ENCODE measurements at regions not wholly inside any gene's neighbourhood (a gene's known extent, or its start where the extent isn't known, plus 50 kb on each side); places are given as distances from the start of the nearest gene placed in this dataset.

DNA sequence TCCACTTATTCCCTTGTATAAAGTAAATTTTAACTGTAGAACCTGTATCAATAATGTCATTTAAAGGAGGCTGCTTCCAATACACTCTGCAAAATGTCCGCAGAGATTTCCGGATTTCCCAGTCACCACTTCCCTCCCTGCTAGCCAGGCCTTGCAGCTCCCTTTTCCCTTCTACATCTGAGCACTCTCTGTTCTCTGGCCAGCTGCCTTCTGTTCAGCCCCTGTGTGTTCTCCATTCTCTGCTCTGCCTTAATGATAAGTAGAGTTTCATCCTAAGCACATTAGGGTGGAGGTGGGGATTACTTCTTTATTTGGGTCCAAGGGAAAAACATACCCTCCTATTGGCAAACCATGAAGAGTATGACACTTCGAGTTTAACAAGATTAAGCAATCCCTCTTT is 719.6 kb upstream of the WWC1 start:
- TF ChIP-seq, protein P1, sequence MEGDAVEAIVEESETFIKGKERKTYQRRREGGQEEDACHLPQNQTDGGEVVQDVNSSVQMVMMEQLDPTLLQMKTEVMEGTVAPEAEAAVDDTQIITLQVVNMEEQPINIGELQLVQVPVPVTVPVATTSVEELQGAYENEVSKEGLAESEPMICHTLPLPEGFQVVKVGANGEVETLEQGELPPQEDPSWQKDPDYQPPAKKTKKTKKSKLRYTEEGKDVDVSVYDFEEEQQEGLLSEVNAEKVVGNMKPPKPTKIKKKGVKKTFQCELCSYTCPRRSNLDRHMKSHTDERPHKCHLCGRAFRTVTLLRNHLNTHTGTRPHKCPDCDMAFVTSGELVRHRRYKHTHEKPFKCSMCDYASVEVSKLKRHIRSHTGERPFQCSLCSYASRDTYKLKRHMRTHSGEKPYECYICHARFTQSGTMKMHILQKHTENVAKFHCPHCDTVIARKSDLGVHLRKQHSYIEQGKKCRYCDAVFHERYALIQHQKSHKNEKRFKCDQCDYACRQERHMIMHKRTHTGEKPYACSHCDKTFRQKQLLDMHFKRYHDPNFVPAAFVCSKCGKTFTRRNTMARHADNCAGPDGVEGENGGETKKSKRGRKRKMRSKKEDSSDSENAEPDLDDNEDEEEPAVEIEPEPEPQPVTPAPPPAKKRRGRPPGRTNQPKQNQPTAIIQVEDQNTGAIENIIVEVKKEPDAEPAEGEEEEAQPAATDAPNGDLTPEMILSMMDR (IDR thresholded peaks at IDR 0.05; ENCODE audit: insufficient read depth, low read length) = no peak
- no peak overlapping the region for H3K4me3 ChIP-seq (ENCODE audit: low read depth, low read length)
- no peak for DNase-seq (ENCODE audit: low read depth)

- peak overlapping the region; percentile 59 for H3K4me3 ChIP-seq (ENCODE audit: low read depth, low read length)
- TF ChIP-seq, protein P1 (IDR thresholded peaks at IDR 0.05; ENCODE audit: insufficient read depth, low read length) = peak; percentile 31
- DNase-seq (ENCODE audit: low read depth) = peak; percentile 50
Measured at GRCh38 chr5:167573370-167574127, 717.9 kb upstream of the WWC1 start.

DNA sequence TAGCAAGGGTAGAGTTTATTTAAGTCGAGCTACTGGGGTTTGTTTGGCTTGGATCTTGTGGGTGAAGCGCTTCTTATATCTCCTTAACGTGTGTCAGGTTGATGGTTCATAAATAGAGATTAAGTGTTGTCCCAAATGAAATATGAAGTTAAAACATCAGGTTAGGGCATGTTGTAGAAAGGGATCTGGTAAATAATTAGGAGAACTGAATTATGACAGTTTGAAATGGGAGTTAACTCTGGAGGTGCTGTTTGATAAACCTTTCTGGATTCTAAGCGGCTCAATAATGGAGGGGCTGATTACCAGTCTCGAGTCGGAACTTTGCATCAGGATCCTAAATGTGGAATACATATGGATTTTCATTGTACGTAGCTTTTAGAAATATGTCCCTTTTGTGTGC is 717.0 kb upstream of the WWC1 start:
- TF ChIP-seq, protein P1 (IDR thresholded peaks at IDR 0.05; ENCODE audit: insufficient read depth, low read length) = no peak
- H3K4me3 ChIP-seq (ENCODE audit: low read depth, low read length) = no peak overlapping the region
- DNase-seq (ENCODE audit: low read depth) = no peak

DNA sequence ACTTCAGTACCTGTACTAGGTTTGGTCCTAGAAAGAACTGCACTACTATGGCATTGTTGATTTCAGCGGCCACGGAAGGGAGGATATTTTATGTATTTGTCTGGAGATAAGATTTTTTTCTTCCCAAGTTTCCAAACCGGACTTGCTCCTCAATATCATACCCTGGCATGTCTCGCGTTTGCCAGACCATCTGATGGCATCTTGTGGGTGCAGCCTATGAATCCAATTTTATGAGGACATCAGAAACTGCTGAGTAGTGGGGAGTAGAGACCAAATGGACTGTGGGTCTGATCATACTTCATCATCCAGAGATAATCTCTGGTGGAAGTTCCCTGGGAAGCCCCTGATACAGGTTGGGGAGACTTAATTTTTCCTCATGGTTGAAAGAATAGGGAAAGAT is 716.1 kb upstream of the WWC1 start:
- no peak for DNase-seq (ENCODE audit: low read depth)
- H3K4me3 ChIP-seq (ENCODE audit: low read depth, low read length) = no peak overlapping the region
- TF ChIP-seq, protein P1 (IDR thresholded peaks at IDR 0.05; ENCODE audit: insufficient read depth, low read length) = no peak

DNA sequence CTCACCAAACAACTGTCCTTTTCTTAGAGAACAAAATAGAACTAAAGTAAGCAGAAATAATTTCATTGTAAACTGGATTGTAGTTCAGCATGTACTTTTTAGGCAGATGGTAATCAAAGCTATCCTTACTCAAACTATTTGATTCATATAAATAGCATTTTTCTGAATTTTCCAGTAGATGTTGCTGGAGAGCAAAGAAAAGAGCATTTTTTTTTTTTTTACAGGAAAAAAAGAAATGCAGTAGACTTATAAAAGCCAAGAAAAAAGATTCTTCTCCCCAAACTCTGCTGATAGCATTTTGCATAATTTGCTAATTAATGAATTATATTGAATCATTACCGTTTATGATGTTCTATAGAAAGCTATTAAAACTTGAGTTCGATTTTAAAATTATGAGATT is 715.3 kb upstream of the WWC1 start:
- TF ChIP-seq, protein P1 (IDR thresholded peaks at IDR 0.05; ENCODE audit: insufficient read depth, low read length) = peak; percentile 19
- no peak overlapping the region for H3K4me3 ChIP-seq (ENCODE audit: low read depth, low read length)
- DNase-seq (ENCODE audit: low read depth) = peak; percentile 23

- no peak for DNase-seq (ENCODE audit: low read depth)
- TF ChIP-seq, protein P1 (IDR thresholded peaks at IDR 0.05; ENCODE audit: insufficient read depth, low read length) = no peak
- no peak overlapping the region for H3K4me3 ChIP-seq (ENCODE audit: low read depth, low read length)
Measured at GRCh38 chr5:167576897-167577296, 714.5 kb upstream of the WWC1 start.

DNA sequence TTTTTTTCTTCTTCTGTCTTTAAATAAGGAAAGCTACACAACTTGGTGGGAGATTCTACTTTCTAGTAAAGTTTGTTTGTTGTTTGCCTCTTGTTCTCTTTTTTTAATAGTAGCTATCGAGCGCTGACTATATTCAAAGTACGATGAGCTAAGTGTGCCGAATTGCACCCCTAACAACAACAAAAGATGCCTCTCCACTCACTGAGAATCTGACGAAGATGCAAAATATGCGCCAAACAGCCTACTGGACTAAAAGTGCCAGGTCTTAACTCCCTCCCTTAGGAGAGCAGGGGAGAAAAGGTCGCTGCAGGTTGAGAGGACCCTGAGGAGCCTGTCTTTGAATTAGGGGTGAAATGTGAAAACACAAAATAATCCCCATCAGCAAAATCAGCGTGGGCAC is 713.8 kb upstream of the WWC1 start:
- DNase-seq (ENCODE audit: low read depth) = no peak
- TF ChIP-seq, protein P1 (IDR thresholded peaks at IDR 0.05; ENCODE audit: insufficient read depth, low read length) = no peak
- H3K4me3 ChIP-seq (ENCODE audit: low read depth, low read length) = no peak overlapping the region
